ENCODE measurements at regions not wholly inside any gene's neighbourhood (a gene's known extent, or its start where the extent isn't known, plus 50 kb on each side); places are given as distances from the start of the nearest gene placed in this dataset.

- TF ChIP-seq, protein P1, sequence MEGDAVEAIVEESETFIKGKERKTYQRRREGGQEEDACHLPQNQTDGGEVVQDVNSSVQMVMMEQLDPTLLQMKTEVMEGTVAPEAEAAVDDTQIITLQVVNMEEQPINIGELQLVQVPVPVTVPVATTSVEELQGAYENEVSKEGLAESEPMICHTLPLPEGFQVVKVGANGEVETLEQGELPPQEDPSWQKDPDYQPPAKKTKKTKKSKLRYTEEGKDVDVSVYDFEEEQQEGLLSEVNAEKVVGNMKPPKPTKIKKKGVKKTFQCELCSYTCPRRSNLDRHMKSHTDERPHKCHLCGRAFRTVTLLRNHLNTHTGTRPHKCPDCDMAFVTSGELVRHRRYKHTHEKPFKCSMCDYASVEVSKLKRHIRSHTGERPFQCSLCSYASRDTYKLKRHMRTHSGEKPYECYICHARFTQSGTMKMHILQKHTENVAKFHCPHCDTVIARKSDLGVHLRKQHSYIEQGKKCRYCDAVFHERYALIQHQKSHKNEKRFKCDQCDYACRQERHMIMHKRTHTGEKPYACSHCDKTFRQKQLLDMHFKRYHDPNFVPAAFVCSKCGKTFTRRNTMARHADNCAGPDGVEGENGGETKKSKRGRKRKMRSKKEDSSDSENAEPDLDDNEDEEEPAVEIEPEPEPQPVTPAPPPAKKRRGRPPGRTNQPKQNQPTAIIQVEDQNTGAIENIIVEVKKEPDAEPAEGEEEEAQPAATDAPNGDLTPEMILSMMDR (IDR thresholded peaks at IDR 0.05; ENCODE audit: borderline replicate concordance, extremely low read depth, low read length, poor library complexity, severe bottlenecking) = no peak
- TF ChIP-seq EZH2 (IDR thresholded peaks at IDR 0.05; ENCODE audit: borderline replicate concordance, low read depth, low read length, severe bottlenecking) = no peak
Observed at GRCh38 chr2:167670588-167670987, 576.8 kb downstream of the STK39 start.
